GM23248 (cell line): ENCODE measurements at regions not wholly inside any gene's neighbourhood (a gene's known extent, or its start where the extent isn't known, plus 50 kb on each side); places are given as distances from the start of the nearest gene placed in this dataset.
A peak's percentile ranks its signal among the peaks of the same experiment; 100 is the strongest.

Experiments used
- DNase-seq: peaks from one replicate; pipeline ENCODE4 v3.0.0-alpha.2; 2015
- H2AFZ ChIP-seq: fragments of 200-600 bp; sonication (generic); 2 replicates; pipeline ENCODE4 v1.6.1; 2016; ENCODE audit warnings: antibody characterized with exemption
- H3F3A ChIP-seq: fragments of 200-600 bp; sonication (generic); 2 replicates; pipeline ENCODE4 v1.6.1; 2016; ENCODE audit warnings: mild to moderate bottlenecking, antibody characterized with exemption, mixed run types; ENCODE audit not compliant: insufficient read depth
- H3K27ac ChIP-seq: fragments of 200-600 bp; sonication (generic); 2 replicates; pipeline ENCODE4 v1.5.1; 2016; ENCODE audit warnings: mild to moderate bottlenecking
- H3K27me3 ChIP-seq: fragments of 200-600 bp; sonication (generic); replicated peaks from 2 replicates; pipeline ENCODE4 v1.6.1; 2016; ENCODE audit warnings: mild to moderate bottlenecking; ENCODE audit not compliant: insufficient read depth
- H3K36me3 ChIP-seq: fragments of 200-600 bp; sonication (generic); 2 replicates; pipeline ENCODE4 v1.6.1; 2016; ENCODE audit warnings: low read depth, mild to moderate bottlenecking
- H3K4me1 ChIP-seq: fragments of 200-600 bp; sonication (generic); 2 replicates; pipeline ENCODE4 v1.6.1; 2016; ENCODE audit warnings: mild to moderate bottlenecking; ENCODE audit not compliant: insufficient read depth
- H3K4me2 ChIP-seq: fragments of 200-600 bp; sonication (generic); one replicate; pipeline ENCODE4 v1.6.1; 2016; ENCODE audit warnings: mild to moderate bottlenecking; ENCODE audit not compliant: unreplicated experiment
- H3K4me3 ChIP-seq: fragments of 200-600 bp; sonication (generic); 2 replicates; pipeline ENCODE4 v1.5.1; 2016; ENCODE audit warnings: mild to moderate bottlenecking
- H3K79me2 ChIP-seq: fragments of 200-600 bp; sonication (generic); 2 replicates; pipeline ENCODE4 v1.6.1; 2016; ENCODE audit warnings: mild to moderate bottlenecking; ENCODE audit not compliant: insufficient read depth
- H3K9ac ChIP-seq: fragments of 200-600 bp; sonication (generic); 2 replicates; pipeline ENCODE4 v1.6.1; 2016; ENCODE audit warnings: mild to moderate bottlenecking
- H3K9me2 ChIP-seq: fragments of 200-600 bp; sonication (generic); 2 replicates; pipeline ENCODE4 v1.6.1; 2016; ENCODE audit warnings: mixed run types, mild to moderate bottlenecking, moderate library complexity; ENCODE audit not compliant: insufficient read depth
- H3K9me3 ChIP-seq: fragments of 200-600 bp; sonication (generic); one replicate; pipeline ENCODE4 v1.6.1; 2017; ENCODE audit warnings: low read depth
- H4K20me1 ChIP-seq: fragments of 200-600 bp; sonication (generic); 2 replicates; pipeline ENCODE4 v1.6.0; 2016; ENCODE audit not compliant: insufficient read depth
- EZH2 ChIP-seq: fragments of 200-600 bp; sonication (generic); IDR thresholded peaks from 2 replicates; pipeline ENCODE4 v1.6.1; 2018; ENCODE audit warnings: antibody characterized with exemption, mild to moderate bottlenecking; ENCODE audit not compliant: insufficient read depth, poor library complexity, severe bottlenecking
- EZH2phosphoT487 ChIP-seq: fragments of 200-600 bp; sonication (generic); IDR thresholded peaks from 2 replicates; pipeline ENCODE4 v1.6.1; 2018; ENCODE audit warnings: antibody characterized with exemption, moderate library complexity, mild to moderate bottlenecking, low read depth; ENCODE audit not compliant: insufficient read depth
- WGBS, 2 experiments: methylation state at CpG; one replicate each; pipeline ENCODE4 v1.1.6; 2015 to 2017; ENCODE audit warnings: low lambda C conversion rate in 2 of 2, low coverage in 1 of 2; ENCODE audit errors: missing lambda C conversion rate in 2 of 2; 5-methylcytosine and 5-hydroxymethylcytosine counted together
- in situ Hi-C: fragments of 300-500 bp; cut with MboI; formaldehyde crosslinking; loops from 2 replicates; pipeline ENCODE4 v1.15.0; 2020

- no peak for DNase-seq
- H2AFZ ChIP-seq: no peak overlapping the region
- H3K9me2 ChIP-seq: no peaks in the 10 kb centered on the region; the same call in 1 of the 2 replicates
- in situ Hi-C loops: no loop called here
- no peaks in the 10 kb centered on the region for H3K27me3 ChIP-seq
- H3K4me1 ChIP-seq: no peaks in the 10 kb centered on the region
- no peaks in the 10 kb centered on the region for H3F3A ChIP-seq
- no peak overlapping the region for H3K4me3 ChIP-seq
- no peak overlapping the region for H3K4me2 ChIP-seq
- no peak for TF ChIP-seq EZH2
- TF ChIP-seq EZH2phosphoT487: no peak
- H3K36me3 ChIP-seq: no peaks in the 10 kb centered on the region
- no peak overlapping the region for H3K27ac ChIP-seq
- no peaks in the 10 kb centered on the region for H3K79me2 ChIP-seq
- WGBS, 2 experiments: 81 to 88% methylated on average over 3 of the region's 3 CpGs
- H4K20me1 ChIP-seq: no peaks in the 10 kb centered on the region
- no peaks in the 10 kb centered on the region for H3K9me3 ChIP-seq
- H3K9ac ChIP-seq: no peak overlapping the region
These were observed 107.0 kb downstream of the ZC3H11B start for GRCh38 chr1:219505886-219506285.

- 44 to 49% methylated on average over 4 of the region's 4 CpGs for whole genome bisulfite sequencing, 2 experiments
- H3F3A ChIP-seq: no peaks in the 10 kb centered on the region
- H3K79me2 ChIP-seq: no peaks in the 10 kb centered on the region
- no peaks in the 10 kb centered on the region for H3K36me3 ChIP-seq
- no peak overlapping the region for H2AFZ ChIP-seq
- DNase-seq: no peak
- no peaks in the 10 kb centered on the region for H3K4me1 ChIP-seq
- no peaks in the 10 kb centered on the region for H3K27me3 ChIP-seq
- no peak overlapping the region for H3K4me2 ChIP-seq
- no peak overlapping the region for H3K9ac ChIP-seq
- no peaks in the 10 kb centered on the region for H3K9me3 ChIP-seq
- H4K20me1 ChIP-seq: no peaks in the 10 kb centered on the region
- no peak overlapping the region for H3K27ac ChIP-seq
- TF ChIP-seq EZH2: no peak
- TF ChIP-seq EZH2phosphoT487: no peak
- in situ Hi-C loops: no loop called here
- H3K9me2 ChIP-seq: no peaks in the 10 kb centered on the region; the same call in 1 of the 2 replicates
- H3K4me3 ChIP-seq: no peak overlapping the region
These were observed 109.3 kb downstream of the ZC3H11B start for GRCh38 chr1:219503604-219504003.

- Histone ChIP-seq H4K20me1 (no peaks in the 10 kb centered on the region), H2AFZ (no peak overlapping the region), H3K27ac (no peak overlapping the region), H3K27me3 (no peaks in the 10 kb centered on the region), H3K9me2 (no peaks in the 10 kb centered on the region; the same call in 1 of the 2 replicates), H3K9me3 (no peaks in the 10 kb centered on the region), H3K4me2 (no peak overlapping the region), H3K36me3 (no peaks in the 10 kb centered on the region), H3K4me3 (no peak overlapping the region), H3K9ac (no peak overlapping the region), H3F3A (no peaks in the 10 kb centered on the region), H3K79me2 (no peaks in the 10 kb centered on the region), H3K4me1 (no peaks in the 10 kb centered on the region)
- TF ChIP-seq EZH2phosphoT487 (no peak), EZH2 (no peak)
- no peak for DNase-seq
- 72 to 78% methylated on average over 6 of the region's 6 CpGs for WGBS, 2 experiments
- in situ Hi-C loops: no loop called here
These were observed 112.5 kb downstream of the ZC3H11B start for GRCh38 chr1:219500327-219500897.

GRCh38 chr1:219498666-219499065 lies 114.2 kb downstream of the ZC3H11B start:
- in situ Hi-C loops: no loop called here
- no peaks in the 10 kb centered on the region; the same call in 1 of the 2 replicates for H3K9me2 ChIP-seq
- TF ChIP-seq EZH2phosphoT487: no peak
- TF ChIP-seq EZH2: no peak
- H2AFZ ChIP-seq: no peak overlapping the region
- no peaks in the 10 kb centered on the region for H3K27me3 ChIP-seq
- no peaks in the 10 kb centered on the region for H3K79me2 ChIP-seq
- WGBS, 2 experiments: 39 to 55% methylated on average over 1 of the region's 1 CpG
- no peaks in the 10 kb centered on the region for H3K4me1 ChIP-seq
- H3K9ac ChIP-seq: no peak overlapping the region
- H4K20me1 ChIP-seq: no peaks in the 10 kb centered on the region
- peak; percentile 46 for DNase-seq
- no peak overlapping the region for H3K27ac ChIP-seq
- H3K4me2 ChIP-seq: no peak overlapping the region
- no peaks in the 10 kb centered on the region for H3K36me3 ChIP-seq
- H3K4me3 ChIP-seq: no peak overlapping the region
- no peaks in the 10 kb centered on the region for H3F3A ChIP-seq
- no peaks in the 10 kb centered on the region for H3K9me3 ChIP-seq
